C4-2B (cell line): ENCODE measurements at regions not wholly inside any gene's neighbourhood (a gene's known extent, or its start where the extent isn't known, plus 50 kb on each side); places are given as distances from the start of the nearest gene placed in this dataset.
"Not testable (repeated sequence)": the region's sequence is repeated elsewhere in the genome, so short reads cannot be mapped to it uniquely, and the experiment has no call there.

Source experiments
- ZFX ChIP-seq: fragments of 450-650 bp; IDR thresholded peaks from 2 replicates; pipeline ENCODE4 v1.6.1; 2017
- TF ChIP-seq, protein P1 (sequence below): fragments of 450-650 bp; conservative IDR thresholded peaks from 2 replicates; pipeline ENCODE4 v1.5.1; 2017; ENCODE audit warnings: mild to moderate bottlenecking

DNA sequence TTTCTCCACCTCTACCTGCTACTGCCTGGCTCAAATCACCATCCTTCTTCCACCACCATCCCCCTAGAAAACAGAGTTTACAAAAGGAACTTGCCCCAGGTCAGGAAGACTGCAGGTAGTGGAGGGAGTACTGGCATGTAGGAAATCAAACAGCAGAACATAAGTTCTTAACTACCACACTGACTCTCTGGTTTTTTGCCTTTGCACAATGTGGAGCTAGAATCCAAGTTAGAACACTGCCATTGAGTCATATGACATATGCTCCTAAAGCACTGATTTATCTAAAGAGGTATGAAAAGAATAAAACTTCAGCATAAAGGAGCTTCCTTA lies 81.9 kb downstream of the SYT15 start:
- TF ChIP-seq, protein P1, sequence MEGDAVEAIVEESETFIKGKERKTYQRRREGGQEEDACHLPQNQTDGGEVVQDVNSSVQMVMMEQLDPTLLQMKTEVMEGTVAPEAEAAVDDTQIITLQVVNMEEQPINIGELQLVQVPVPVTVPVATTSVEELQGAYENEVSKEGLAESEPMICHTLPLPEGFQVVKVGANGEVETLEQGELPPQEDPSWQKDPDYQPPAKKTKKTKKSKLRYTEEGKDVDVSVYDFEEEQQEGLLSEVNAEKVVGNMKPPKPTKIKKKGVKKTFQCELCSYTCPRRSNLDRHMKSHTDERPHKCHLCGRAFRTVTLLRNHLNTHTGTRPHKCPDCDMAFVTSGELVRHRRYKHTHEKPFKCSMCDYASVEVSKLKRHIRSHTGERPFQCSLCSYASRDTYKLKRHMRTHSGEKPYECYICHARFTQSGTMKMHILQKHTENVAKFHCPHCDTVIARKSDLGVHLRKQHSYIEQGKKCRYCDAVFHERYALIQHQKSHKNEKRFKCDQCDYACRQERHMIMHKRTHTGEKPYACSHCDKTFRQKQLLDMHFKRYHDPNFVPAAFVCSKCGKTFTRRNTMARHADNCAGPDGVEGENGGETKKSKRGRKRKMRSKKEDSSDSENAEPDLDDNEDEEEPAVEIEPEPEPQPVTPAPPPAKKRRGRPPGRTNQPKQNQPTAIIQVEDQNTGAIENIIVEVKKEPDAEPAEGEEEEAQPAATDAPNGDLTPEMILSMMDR: not testable (repeated sequence)
- not testable (repeated sequence) for TF ChIP-seq ZFX
